Gastrocnemius medialis (tissue), 4 donors: ENCODE measurements at regions not wholly inside any gene's neighbourhood (a gene's known extent, or its start where the extent isn't known, plus 50 kb on each side); places are given as distances from the start of the nearest gene placed in this dataset.
"Not testable (repeated sequence)": the region's sequence is repeated elsewhere in the genome, so short reads cannot be mapped to it uniquely, and the experiment has no call there.

ENCODE experiments used
- ATAC-seq, 2 donors: fragments of 150-250 bp; one replicate each; pipeline ENCODE4 v1.9.1; 2016
- DNase-seq, 2 donors: peaks; one replicate each; pipeline ENCODE4 v3.0.0-alpha.2; 2019
- H3K27ac ChIP-seq, 4 donors: fragments of 200-600 bp; sonication (generic); 1 replicate in 1 of 4; 2 replicates in 3 of 4; pipeline ENCODE4 v1.5.1; 2016 to 2018; ENCODE audit warnings: mild to moderate bottlenecking in 2 of 4, moderate library complexity in 1 of 4
- H3K27me3 ChIP-seq, 3 donors: fragments of 200-600 bp; sonication (generic) in 2 of 3; 1 replicate in 1 of 3; 2 replicates in 2 of 3; pipeline versions ENCODE4 v1.5.1 to v1.6.0; 2016 to 2019; ENCODE audit warnings: mild to moderate bottlenecking in 1 of 3, moderate library complexity in 1 of 3
- H3K36me3 ChIP-seq, 2 donors: fragments of 200-600 bp; sonication (generic) in 1 of 2; one replicate each; pipeline ENCODE4 v1.5.1; 2017 to 2018
- H3K4me1 ChIP-seq, 2 donors: fragments of 200-600 bp; sonication (generic) in 1 of 2; one replicate each; pipeline ENCODE4 v1.5.1; 2016 to 2017; ENCODE audit warnings: mild to moderate bottlenecking in 2 of 2
- H3K4me3 ChIP-seq, 4 donors: fragments of 200-600 bp; sonication (generic) in 3 of 4; 1 replicate in 1 of 4; 2 replicates in 3 of 4; pipeline ENCODE4 v1.5.1; 2016 to 2019; ENCODE audit warnings: mild to moderate bottlenecking in 2 of 4
- H3K9me3 ChIP-seq, 3 donors: fragments of 200-600 bp; sonication (generic) in 2 of 3; 1 replicate in 1 of 3; 2 replicates in 2 of 3; pipeline ENCODE4 v1.5.1; 2016 to 2019
- POLR2A ChIP-seq, 2 donors: fragments of 450-650 bp; IDR thresholded peaks; one replicate each; pipeline ENCODE4 v1.6.1; 2017; ENCODE audit warnings: antibody characterized with exemption in 2 of 2, mild to moderate bottlenecking in 2 of 2, moderate library complexity in 2 of 2
- in situ Hi-C, 4 donors: fragments of 200-750 bp; cut with MboI; loops; one replicate each; pipeline versions ENCODE4 v1.15.0 to v1.8.0; 2017; ENCODE audit warnings: low sequenced_read_pairs in 4 of 4
- intact Hi-C: fragments of 100-400 bp; cut with DNase I; formaldehyde crosslinking; loops from one replicate; pipeline ENCODE4 v1.15.1; 2023; ENCODE audit warnings: low total_unique reads
- TF ChIP-seq, protein P1 (sequence below), 5 experiments: fragments of 450-650 bp in 3 of 5; fragments of 200-600 bp in 2 of 5; sonication (generic) in 2 of 5; IDR thresholded peaks in 4 of 5; conservative IDR thresholded peaks in 1 of 5; 1 replicate in 4 of 5; 2 replicates in 1 of 5; pipeline ENCODE4 v1.5.1; 2016 to 2019; ENCODE audit warnings: antibody characterized with exemption in 5 of 5, mild to moderate bottlenecking in 3 of 5, moderate library complexity in 3 of 5

DNA sequence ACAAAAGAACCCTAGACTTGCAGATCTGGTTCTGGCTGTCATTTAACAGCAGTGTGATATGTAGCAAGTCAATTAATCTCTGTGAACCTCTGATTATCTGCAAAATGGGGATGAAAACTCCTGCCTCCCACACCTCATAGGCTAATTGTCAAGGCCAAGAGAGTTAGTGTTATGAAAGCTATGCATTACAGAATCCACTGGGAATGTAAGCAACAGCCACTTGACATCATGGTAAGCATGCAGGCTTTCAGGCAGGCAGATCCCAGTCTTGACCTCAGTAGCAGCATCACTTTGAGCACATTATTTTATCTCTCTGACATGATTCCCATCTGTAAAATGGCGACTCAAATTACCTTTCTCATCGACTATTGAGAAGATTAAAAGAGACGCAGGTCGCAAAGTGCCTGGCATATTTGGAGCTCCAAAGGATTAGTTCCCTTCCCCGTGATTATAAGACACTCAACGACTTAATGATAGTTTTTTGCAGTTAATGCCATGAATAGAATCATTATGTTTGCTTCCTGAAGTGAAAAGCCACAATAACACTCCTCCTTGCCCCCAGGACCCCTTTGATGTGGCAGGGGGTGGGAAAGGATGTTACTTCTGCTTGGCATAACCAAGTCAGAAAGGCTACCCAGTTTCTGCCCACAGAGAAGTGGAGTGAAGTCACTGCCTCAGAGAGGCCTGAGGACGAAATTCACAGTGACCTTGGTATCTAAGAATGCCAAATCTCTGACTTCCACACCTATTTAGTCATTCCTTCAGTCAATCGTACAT lies 273.0 kb upstream of the NFIA start:
- Histone ChIP-seq H3K4me3 (no peak overlapping the region), H3K9me3 (no peaks in the 10 kb centered on the region), H3K4me1 (no peaks in the 10 kb centered on the region), H3K36me3 (no peaks in the 10 kb centered on the region), H3K27me3 (no peaks in the 10 kb centered on the region), H3K27ac (no peak overlapping the region)
- DNase-seq: no peak
- intact Hi-C loops: no loop called here
- ATAC-seq: no peak
- in situ Hi-C loops: no loop called here
- TF ChIP-seq, protein P1, sequence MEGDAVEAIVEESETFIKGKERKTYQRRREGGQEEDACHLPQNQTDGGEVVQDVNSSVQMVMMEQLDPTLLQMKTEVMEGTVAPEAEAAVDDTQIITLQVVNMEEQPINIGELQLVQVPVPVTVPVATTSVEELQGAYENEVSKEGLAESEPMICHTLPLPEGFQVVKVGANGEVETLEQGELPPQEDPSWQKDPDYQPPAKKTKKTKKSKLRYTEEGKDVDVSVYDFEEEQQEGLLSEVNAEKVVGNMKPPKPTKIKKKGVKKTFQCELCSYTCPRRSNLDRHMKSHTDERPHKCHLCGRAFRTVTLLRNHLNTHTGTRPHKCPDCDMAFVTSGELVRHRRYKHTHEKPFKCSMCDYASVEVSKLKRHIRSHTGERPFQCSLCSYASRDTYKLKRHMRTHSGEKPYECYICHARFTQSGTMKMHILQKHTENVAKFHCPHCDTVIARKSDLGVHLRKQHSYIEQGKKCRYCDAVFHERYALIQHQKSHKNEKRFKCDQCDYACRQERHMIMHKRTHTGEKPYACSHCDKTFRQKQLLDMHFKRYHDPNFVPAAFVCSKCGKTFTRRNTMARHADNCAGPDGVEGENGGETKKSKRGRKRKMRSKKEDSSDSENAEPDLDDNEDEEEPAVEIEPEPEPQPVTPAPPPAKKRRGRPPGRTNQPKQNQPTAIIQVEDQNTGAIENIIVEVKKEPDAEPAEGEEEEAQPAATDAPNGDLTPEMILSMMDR (IDR thresholded peaks at IDR 0.05 in 4 of 5, conservative IDR thresholded peaks at IDR 0.05 in 1 of 5): no peak
- no peak for TF ChIP-seq POLR2A (IDR thresholded peaks at IDR 0.05)

DNA sequence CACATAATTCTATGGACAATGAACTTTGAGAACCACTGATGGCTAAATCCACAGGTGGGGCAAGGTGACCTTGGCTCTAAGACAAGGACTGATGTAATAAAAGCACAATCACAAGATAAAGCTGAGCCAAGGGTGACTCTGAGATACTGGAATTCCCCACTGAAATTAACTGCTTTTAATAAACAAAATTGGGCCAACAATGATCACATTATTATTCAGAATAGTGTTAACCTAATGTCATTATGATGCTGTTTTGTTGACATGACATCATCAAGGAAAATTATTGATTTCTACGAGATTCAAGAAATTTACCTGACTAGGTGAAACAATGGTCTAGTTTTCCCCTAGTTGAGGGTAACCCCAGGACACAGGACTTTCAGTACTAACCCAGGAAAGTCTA lies 273.7 kb upstream of the NFIA start:
- Histone ChIP-seq H3K4me1 (no peaks in the 10 kb centered on the region), H3K27me3 (no peaks in the 10 kb centered on the region), H3K4me3 (no peak overlapping the region), H3K36me3 (no peaks in the 10 kb centered on the region), H3K27ac (no peak overlapping the region), H3K9me3 (no peaks in the 10 kb centered on the region)
- no peak for ATAC-seq
- in situ Hi-C loops: no loop called here
- DNase-seq: no peak
- intact Hi-C loops: no loop called here
- no peak for TF ChIP-seq POLR2A (IDR thresholded peaks at IDR 0.05)
- TF ChIP-seq, protein P1 (IDR thresholded peaks at IDR 0.05 in 4 of 5, conservative IDR thresholded peaks at IDR 0.05 in 1 of 5): no peak

DNA sequence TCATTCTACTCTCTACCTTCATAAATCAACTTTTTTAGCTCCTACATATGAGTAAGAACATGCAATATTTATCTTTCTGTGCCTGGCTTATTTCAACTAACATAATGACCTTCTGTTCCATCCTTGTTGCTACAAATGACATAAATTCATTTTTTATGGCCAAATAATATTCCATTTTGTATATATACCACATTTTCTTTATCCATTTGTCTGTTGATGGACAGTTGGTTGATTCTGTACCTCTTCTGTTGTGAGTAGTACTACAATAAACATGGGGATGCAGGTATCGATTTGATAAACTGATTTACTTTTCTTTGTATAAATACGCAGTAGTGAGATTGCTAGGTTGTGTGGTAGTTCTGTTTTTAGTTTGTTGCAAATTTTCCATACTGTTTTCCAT lies 279.5 kb upstream of the NFIA start:
- intact Hi-C loops: no loop called here

DNA sequence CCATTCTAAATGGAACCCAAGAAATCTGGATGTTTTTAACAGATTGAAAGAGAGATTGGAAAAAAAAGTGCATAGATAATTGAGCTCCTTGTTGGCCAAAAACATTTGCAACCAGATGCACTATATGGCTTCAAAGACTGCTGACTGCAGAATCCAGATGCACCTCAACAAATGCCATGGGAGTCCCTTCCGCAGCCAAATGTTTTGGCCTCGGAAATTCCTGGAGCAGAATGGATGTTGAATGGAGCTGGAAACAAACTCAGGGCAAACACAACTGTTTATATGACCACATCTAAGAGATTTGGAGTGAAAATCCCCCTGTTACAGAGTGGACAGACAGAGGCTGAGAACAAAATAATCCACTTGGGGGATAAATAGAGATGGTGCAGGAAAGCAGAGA lies 285.0 kb upstream of the NFIA start:
- Histone ChIP-seq H3K27ac (no peak overlapping the region), H3K27me3 (no peaks in the 10 kb centered on the region), H3K9me3 (no peaks in the 10 kb centered on the region), H3K36me3 (no peaks in the 10 kb centered on the region), H3K4me1 (no peaks in the 10 kb centered on the region), H3K4me3 (no peak overlapping the region)
- in situ Hi-C loops (no loop called here), intact Hi-C loops (no loop called here)
- no peak for TF ChIP-seq POLR2A (IDR thresholded peaks at IDR 0.05)
- TF ChIP-seq, protein P1 (IDR thresholded peaks at IDR 0.05 in 4 of 5, conservative IDR thresholded peaks at IDR 0.05 in 1 of 5): no peak
- DNase-seq: no peak
- ATAC-seq: no peak

More for the DNA sequence above, 279.5 kb upstream of the NFIA start:
- in situ Hi-C loops: no loop called here
- Histone ChIP-seq H3K4me3 (no peak overlapping the region), H3K27ac (no peak overlapping the region), H3K4me1 (no peaks in the 10 kb centered on the region), H3K27me3 (no peaks in the 10 kb centered on the region), H3K36me3 (no peaks in the 10 kb centered on the region), H3K9me3 (no peaks in the 10 kb centered on the region)
- ATAC-seq (no peak), DNase-seq (no peak)
- TF ChIP-seq, protein P1 (IDR thresholded peaks at IDR 0.05 in 4 of 5, conservative IDR thresholded peaks at IDR 0.05 in 1 of 5): no peak
- no peak for TF ChIP-seq POLR2A (IDR thresholded peaks at IDR 0.05)

DNA sequence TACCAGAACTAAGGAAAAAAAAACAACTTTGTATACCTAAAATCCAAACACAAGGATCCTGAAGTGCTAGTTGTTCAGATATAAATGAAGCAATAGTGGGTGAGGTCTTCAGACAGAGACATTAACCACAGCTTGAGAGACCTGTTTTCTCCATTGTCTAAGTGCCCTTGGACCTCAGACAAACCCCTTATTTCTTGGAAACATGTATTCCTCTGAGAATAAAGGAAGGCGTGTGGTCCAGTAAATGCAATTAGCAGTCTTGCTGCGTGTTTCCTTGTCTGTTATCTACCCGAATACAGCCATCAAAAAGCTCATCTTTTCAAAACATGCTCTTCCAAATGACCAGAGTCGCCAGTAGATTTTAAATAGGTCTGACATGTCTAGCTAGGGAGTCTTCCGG lies 291.1 kb upstream of the NFIA start:
- H3K36me3 ChIP-seq: no peaks in the 10 kb centered on the region
- H3K27me3 ChIP-seq: no peaks in the 10 kb centered on the region
- DNase-seq: no peak
- ATAC-seq: no peak
- H3K4me1 ChIP-seq: no peaks in the 10 kb centered on the region
- in situ Hi-C loops (no loop called here), intact Hi-C loops (no loop called here)
- no peaks in the 10 kb centered on the region for H3K9me3 ChIP-seq
- no peak overlapping the region for H3K27ac ChIP-seq
- TF ChIP-seq, protein P1 (IDR thresholded peaks at IDR 0.05 in 4 of 5, conservative IDR thresholded peaks at IDR 0.05 in 1 of 5): no peak
- TF ChIP-seq POLR2A (IDR thresholded peaks at IDR 0.05): no peak
- H3K4me3 ChIP-seq: no peak overlapping the region

DNA sequence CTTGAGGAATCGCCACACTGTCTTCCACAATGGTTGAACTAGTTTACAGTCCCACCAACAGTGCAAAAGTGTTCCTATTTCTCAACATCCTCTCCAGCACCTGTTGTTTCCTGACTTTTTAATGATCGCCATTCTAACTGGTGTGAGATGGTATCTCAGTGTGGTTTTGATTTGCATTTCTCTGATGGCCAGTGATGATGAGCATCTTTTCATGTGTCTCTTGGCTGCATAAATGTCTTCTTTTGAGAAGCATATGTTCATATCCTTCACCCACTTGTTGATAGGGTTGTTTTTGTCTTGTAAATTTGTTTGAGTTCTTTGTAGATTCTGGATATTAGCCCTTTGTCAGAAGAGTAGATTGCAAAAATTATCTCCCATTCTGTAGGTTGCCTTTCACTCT lies 309.3 kb upstream of the NFIA start:
- H3K27me3 ChIP-seq, intact Hi-C loops, H3K36me3 ChIP-seq, H3K4me1 ChIP-seq, DNase-seq, H3K27ac ChIP-seq, H3K4me3 ChIP-seq, ATAC-seq, H3K9me3 ChIP-seq, in situ Hi-C loops: not testable (repeated sequence)
